Neural progenitor cell (in vitro differentiated cells): ENCODE measurements at regions not wholly inside any gene's neighbourhood (a gene's known extent, or its start where the extent isn't known, plus 50 kb on each side); places are given as distances from the start of the nearest gene placed in this dataset.

ENCODE experiments used
- DNase-seq: peaks from one replicate; pipeline ENCODE4 v3.0.0-alpha.2; 2016; ENCODE audit warnings: low spot score
- H2AFZ ChIP-seq: fragments of 200-600 bp; sonication (generic); replicated peaks from 2 replicates; pipeline ENCODE4 v1.6.1; 2016; ENCODE audit warnings: antibody characterized with exemption
- H3F3A ChIP-seq: fragments of 200-600 bp; sonication (generic); 2 replicates; pipeline ENCODE4 v1.6.1; 2016; ENCODE audit warnings: antibody characterized with exemption, low read depth
- H3K27ac ChIP-seq: fragments of 200-600 bp; sonication (generic); 2 replicates; pipeline ENCODE4 v1.5.1; 2016; ENCODE audit warnings: mild to moderate bottlenecking
- H3K27me3 ChIP-seq: fragments of 200-600 bp; sonication (generic); 2 replicates; pipeline ENCODE4 v1.6.1; 2016; ENCODE audit warnings: mild to moderate bottlenecking, moderate library complexity
- H3K36me3 ChIP-seq: fragments of 200-600 bp; sonication (generic); 2 replicates; pipeline ENCODE4 v1.5.1; 2016
- H3K4me1 ChIP-seq: fragments of 200-600 bp; sonication (generic); 2 replicates; pipeline ENCODE4 v1.6.1; 2016; ENCODE audit warnings: mixed run types
- H3K4me2 ChIP-seq: fragments of 200-600 bp; sonication (generic); 2 replicates; pipeline ENCODE4 v1.6.1; 2016
- H3K4me3 ChIP-seq: fragments of 200-600 bp; sonication (generic); 2 replicates; pipeline ENCODE4 v1.5.1; 2016
- H3K79me2 ChIP-seq: fragments of 200-600 bp; sonication (generic); 2 replicates; pipeline ENCODE4 v1.6.1; 2016; ENCODE audit warnings: low read depth
- H3K9ac ChIP-seq: fragments of 200-600 bp; sonication (generic); 2 replicates; pipeline ENCODE4 v1.6.1; 2016
- H3K9me3 ChIP-seq: fragments of 200-600 bp; sonication (generic); 2 replicates; pipeline ENCODE4 v1.5.1; 2016; ENCODE audit warnings: low read depth
- H4K20me1 ChIP-seq: fragments of 200-600 bp; sonication (generic); 2 replicates; pipeline ENCODE4 v1.6.1; 2016; ENCODE audit warnings: low read depth
- H3K27ac Mint-ChIP-seq: 3 replicates; pipeline ENCODE4 v1.8.0; 2021; ENCODE audit warnings: mixed read lengths
- H3K27me3 Mint-ChIP-seq: 2 replicates; pipeline ENCODE4 v1.8.0; 2022; ENCODE audit warnings: low read depth, mild to moderate bottlenecking, inconsistent platforms, moderate library complexity, mixed read lengths; ENCODE audit not compliant: insufficient read depth
- H3K36me3 Mint-ChIP-seq: 3 replicates; pipeline ENCODE4 v1.8.0; 2021; ENCODE audit warnings: mixed read lengths
- H3K4me1 Mint-ChIP-seq: 3 replicates; pipeline ENCODE4 v1.8.0; 2021; ENCODE audit warnings: mixed read lengths
- H3K4me3 Mint-ChIP-seq: 3 replicates; pipeline ENCODE4 v1.8.0; 2021; ENCODE audit warnings: mild to moderate bottlenecking, moderate library complexity, mixed read lengths
- H3K9me3 Mint-ChIP-seq: 3 replicates; pipeline ENCODE4 v1.8.0; 2020; ENCODE audit warnings: mixed read lengths
- EZH2 ChIP-seq: fragments of 200-600 bp; sonication (generic); IDR thresholded peaks from 2 replicates; pipeline ENCODE4 v1.6.1; 2017; ENCODE audit warnings: antibody characterized with exemption, mild to moderate bottlenecking, moderate library complexity
- EZH2phosphoT487 ChIP-seq: fragments of 200-600 bp; sonication (generic); IDR thresholded peaks from 2 replicates; pipeline ENCODE4 v1.6.1; 2017; ENCODE audit warnings: antibody characterized with exemption
- TF ChIP-seq, protein P1 (sequence below): fragments of 200-600 bp; sonication (generic); IDR thresholded peaks from 2 replicates; pipeline ENCODE4 v1.5.1; 2017; ENCODE audit warnings: antibody characterized with exemption, mild to moderate bottlenecking

DNA sequence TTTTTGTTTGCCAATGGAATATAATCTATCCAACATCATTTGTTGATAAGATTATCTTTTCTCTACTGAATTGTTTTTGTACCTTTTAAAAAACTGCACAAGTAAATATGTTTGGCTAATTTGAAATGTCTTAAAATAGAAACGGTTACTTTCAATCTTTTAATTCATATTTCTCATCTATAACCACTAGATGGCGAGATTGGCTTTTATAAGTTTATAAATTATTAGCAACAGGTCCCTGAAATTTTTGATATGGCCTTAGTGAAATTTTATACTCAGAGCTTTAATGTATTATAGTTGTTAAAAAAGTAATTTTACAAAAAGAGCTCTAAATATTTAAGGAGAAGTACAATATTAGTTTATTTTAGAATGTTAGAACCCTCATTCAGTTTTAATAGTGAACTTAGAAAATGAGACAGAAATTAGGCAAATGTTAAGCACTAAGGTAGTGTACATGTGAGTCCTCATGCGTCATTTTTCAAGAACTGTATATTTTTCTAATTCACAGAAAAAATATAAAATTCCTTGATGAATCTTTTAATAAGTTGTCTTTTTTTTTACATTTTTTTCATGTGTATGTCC lies 592.5 kb downstream of the ARL4A start:
- peak; percentile 40 for DNase-seq
- no peaks in the 10 kb centered on the region for H3K79me2 ChIP-seq
- Mint-ChIP-seq H3K27me3 (no peaks in the 10 kb centered on the region), H3K4me3 (no peak overlapping the region), H3K9me3 (peaks cover 3% of the 10 kb centered on the region), H3K4me1 (no peaks in the 10 kb centered on the region), H3K27ac (no peak overlapping the region), H3K36me3 (no peaks in the 10 kb centered on the region)
- no peak overlapping the region for H3K9ac ChIP-seq
- H3K4me3 ChIP-seq: no peak overlapping the region
- no peak overlapping the region for H3K4me2 ChIP-seq
- H3K36me3 ChIP-seq: no peaks in the 10 kb centered on the region
- no peaks in the 10 kb centered on the region for H3K9me3 ChIP-seq
- no peaks in the 10 kb centered on the region for H3F3A ChIP-seq
- no peaks in the 10 kb centered on the region for H4K20me1 ChIP-seq
- no peak overlapping the region for H2AFZ ChIP-seq
- no peaks in the 10 kb centered on the region for H3K27me3 ChIP-seq
- H3K27ac ChIP-seq: no peak overlapping the region
- TF ChIP-seq, protein P1, sequence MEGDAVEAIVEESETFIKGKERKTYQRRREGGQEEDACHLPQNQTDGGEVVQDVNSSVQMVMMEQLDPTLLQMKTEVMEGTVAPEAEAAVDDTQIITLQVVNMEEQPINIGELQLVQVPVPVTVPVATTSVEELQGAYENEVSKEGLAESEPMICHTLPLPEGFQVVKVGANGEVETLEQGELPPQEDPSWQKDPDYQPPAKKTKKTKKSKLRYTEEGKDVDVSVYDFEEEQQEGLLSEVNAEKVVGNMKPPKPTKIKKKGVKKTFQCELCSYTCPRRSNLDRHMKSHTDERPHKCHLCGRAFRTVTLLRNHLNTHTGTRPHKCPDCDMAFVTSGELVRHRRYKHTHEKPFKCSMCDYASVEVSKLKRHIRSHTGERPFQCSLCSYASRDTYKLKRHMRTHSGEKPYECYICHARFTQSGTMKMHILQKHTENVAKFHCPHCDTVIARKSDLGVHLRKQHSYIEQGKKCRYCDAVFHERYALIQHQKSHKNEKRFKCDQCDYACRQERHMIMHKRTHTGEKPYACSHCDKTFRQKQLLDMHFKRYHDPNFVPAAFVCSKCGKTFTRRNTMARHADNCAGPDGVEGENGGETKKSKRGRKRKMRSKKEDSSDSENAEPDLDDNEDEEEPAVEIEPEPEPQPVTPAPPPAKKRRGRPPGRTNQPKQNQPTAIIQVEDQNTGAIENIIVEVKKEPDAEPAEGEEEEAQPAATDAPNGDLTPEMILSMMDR: peak; percentile 71
- TF ChIP-seq EZH2phosphoT487: no peak
- no peaks in the 10 kb centered on the region for H3K4me1 ChIP-seq

DNA sequence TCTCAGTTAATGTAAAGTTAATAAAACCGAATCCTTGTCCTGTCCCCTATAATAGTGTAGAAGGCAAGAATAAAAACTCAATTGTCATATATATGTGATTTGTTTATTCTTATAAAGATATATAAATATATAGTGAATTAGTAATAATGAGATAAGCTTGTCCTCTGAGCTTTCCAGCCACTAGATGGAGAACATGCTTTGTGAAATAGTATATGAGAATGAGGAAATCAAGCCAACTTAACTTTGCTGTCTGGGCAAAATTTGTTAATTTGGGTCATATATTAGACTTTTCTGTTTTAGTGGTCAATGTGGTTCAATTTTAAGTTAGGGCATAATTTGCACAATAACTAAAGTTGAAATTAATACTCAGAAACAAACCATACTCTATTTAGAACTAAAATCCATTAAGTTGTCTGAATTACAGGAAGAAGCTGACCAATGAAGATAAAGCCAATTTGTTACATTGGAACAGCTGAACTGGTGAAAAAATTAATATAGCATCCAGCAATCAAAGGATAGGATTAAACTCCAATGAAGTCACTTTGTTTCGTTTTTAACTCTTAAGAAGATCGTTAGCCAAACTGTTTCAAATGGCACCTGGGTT lies 595.0 kb downstream of the ARL4A start:
- Histone ChIP-seq H3K4me3 (no peak overlapping the region), H3K79me2 (no peaks in the 10 kb centered on the region), H2AFZ (no peak overlapping the region), H3K36me3 (no peaks in the 10 kb centered on the region), H4K20me1 (no peaks in the 10 kb centered on the region), H3K9me3 (no peaks in the 10 kb centered on the region), H3K4me1 (no peaks in the 10 kb centered on the region), H3F3A (no peaks in the 10 kb centered on the region), H3K9ac (no peak overlapping the region), H3K27ac (no peak overlapping the region), H3K4me2 (no peak overlapping the region), H3K27me3 (no peaks in the 10 kb centered on the region)
- no peak overlapping the region for H3K4me3 Mint-ChIP-seq
- no peak overlapping the region for H3K27ac Mint-ChIP-seq
- DNase-seq: peak; percentile 5
- TF ChIP-seq, protein P1: peak; percentile 61
- TF ChIP-seq EZH2phosphoT487: no peak
- H3K9me3 Mint-ChIP-seq: no peaks in the 10 kb centered on the region
- no peaks in the 10 kb centered on the region for H3K4me1 Mint-ChIP-seq
- no peaks in the 10 kb centered on the region for H3K36me3 Mint-ChIP-seq
- no peaks in the 10 kb centered on the region for H3K27me3 Mint-ChIP-seq

DNA sequence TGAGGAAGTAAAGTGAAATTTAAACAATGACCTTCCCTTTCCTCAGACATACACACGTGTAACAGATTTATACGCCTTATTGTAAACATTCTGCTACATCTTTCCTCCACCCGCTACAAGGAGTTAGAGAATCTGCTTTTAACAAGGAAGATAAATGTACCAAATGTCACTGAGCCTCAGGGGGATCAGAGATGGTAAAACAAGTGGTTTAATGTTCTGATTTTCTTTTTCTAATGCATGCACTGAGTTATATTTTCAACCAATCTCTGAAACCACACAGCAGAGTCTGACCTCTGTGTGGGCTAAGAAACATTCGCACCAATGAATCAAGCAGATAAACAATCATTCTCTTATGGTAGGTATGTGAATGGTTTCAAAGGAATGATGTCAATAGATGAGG lies 599.5 kb downstream of the ARL4A start:
- no peaks in the 10 kb centered on the region for H3K9me3 ChIP-seq
- H2AFZ ChIP-seq: no peak overlapping the region
- Mint-ChIP-seq H3K9me3 (no peaks in the 10 kb centered on the region), H3K27me3 (no peaks in the 10 kb centered on the region), H3K4me3 (no peak overlapping the region), H3K27ac (no peak overlapping the region), H3K4me1 (peaks cover 8% of the 10 kb centered on the region), H3K36me3 (no peaks in the 10 kb centered on the region)
- DNase-seq: no peak
- H3K4me3 ChIP-seq: no peak overlapping the region
- no peaks in the 10 kb centered on the region for H3K4me1 ChIP-seq
- no peaks in the 10 kb centered on the region for H3K27me3 ChIP-seq
- no peak overlapping the region for H3K27ac ChIP-seq
- H3K4me2 ChIP-seq: no peak overlapping the region
- H3K36me3 ChIP-seq: no peaks in the 10 kb centered on the region
- no peaks in the 10 kb centered on the region for H4K20me1 ChIP-seq
- TF ChIP-seq, protein P1: no peak
- no peak for TF ChIP-seq EZH2
- H3F3A ChIP-seq: no peaks in the 10 kb centered on the region
- no peak overlapping the region for H3K9ac ChIP-seq
- H3K79me2 ChIP-seq: no peaks in the 10 kb centered on the region
